Esophagus squamous epithelium (tissue), 4 donors: ENCODE measurements at regions not wholly inside any gene's neighbourhood (a gene's known extent, or its start where the extent isn't known, plus 50 kb on each side); places are given as distances from the start of the nearest gene placed in this dataset.

ENCODE experiments used
- POLR2A ChIP-seq, 4 donors: fragments of 450-650 bp; IDR thresholded peaks; one replicate each; pipeline ENCODE4 v1.6.1; 2017; ENCODE audit warnings: antibody characterized with exemption in 4 of 4, mild to moderate bottlenecking in 4 of 4, moderate library complexity in 3 of 4
- TF ChIP-seq, protein P1 (sequence below), 6 experiments: fragments of 450-650 bp in 4 of 6; fragments of 200-600 bp in 2 of 6; sonication (generic) in 2 of 6; IDR thresholded peaks; one replicate each; pipeline ENCODE4 v1.5.1; 2016 to 2019; ENCODE audit warnings: antibody characterized with exemption in 6 of 6, mild to moderate bottlenecking in 4 of 6, moderate library complexity in 4 of 6

DNA sequence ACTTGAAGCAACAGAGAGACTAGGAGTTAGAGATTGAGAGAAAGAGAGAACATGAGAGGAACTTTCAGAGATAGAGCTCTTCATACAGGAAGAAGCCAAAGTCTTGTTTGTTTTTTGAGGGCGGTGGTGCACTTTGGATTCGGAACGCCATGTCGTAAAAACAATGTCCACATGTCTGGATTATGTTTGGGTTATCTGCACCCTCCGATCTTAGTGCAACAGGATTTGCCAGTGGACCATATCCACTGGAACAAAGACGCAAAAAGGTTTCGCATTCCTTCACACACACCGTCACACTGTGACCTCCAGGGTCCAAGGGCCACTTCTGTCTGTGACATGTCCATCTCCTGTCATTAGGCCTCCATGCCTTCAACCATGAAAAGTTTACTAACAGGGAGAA is 141.8 kb upstream of the ATP11B start:
- TF ChIP-seq, protein P1, sequence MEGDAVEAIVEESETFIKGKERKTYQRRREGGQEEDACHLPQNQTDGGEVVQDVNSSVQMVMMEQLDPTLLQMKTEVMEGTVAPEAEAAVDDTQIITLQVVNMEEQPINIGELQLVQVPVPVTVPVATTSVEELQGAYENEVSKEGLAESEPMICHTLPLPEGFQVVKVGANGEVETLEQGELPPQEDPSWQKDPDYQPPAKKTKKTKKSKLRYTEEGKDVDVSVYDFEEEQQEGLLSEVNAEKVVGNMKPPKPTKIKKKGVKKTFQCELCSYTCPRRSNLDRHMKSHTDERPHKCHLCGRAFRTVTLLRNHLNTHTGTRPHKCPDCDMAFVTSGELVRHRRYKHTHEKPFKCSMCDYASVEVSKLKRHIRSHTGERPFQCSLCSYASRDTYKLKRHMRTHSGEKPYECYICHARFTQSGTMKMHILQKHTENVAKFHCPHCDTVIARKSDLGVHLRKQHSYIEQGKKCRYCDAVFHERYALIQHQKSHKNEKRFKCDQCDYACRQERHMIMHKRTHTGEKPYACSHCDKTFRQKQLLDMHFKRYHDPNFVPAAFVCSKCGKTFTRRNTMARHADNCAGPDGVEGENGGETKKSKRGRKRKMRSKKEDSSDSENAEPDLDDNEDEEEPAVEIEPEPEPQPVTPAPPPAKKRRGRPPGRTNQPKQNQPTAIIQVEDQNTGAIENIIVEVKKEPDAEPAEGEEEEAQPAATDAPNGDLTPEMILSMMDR (IDR thresholded peaks at IDR 0.05): no peak
- TF ChIP-seq POLR2A (IDR thresholded peaks at IDR 0.05): no peak
